GM12878 (cell line): ENCODE measurements at regions not wholly inside any gene's neighbourhood (a gene's known extent, or its start where the extent isn't known, plus 50 kb on each side); places are given as distances from the start of the nearest gene placed in this dataset.

ENCODE experiments used
- ATAC-seq: fragments of 200-7000 bp; cut with Tn5 transposase; 3 replicates; pipeline ENCODE4 v1.9.1; 2020; ENCODE audit warnings: mild to moderate bottlenecking, moderate library complexity
- BruUV-seq: library from RNA; stranded (reverse); fragments of 400-500 nt; replicated peaks from 2 replicates; lab custom pipeline; 2021; lab: Mats Ljungman, UMichigan
- CTCF ChIA-PET: fragments of 300-600 bp; sonication (Branson Sonifier 250); formaldehyde crosslinking; extraction: SDS; loops from one replicate; lab custom pipeline; 2021; ENCODE audit warnings: inconsistent platforms; lab: Yijun Ruan, JAX
- POLR2A ChIA-PET: fragments of 350-600 bp; formaldehyde crosslinking; extraction: SDS; loops from one replicate; lab custom pipeline; 2021; ENCODE audit warnings: inconsistent platforms; lab: Charles Lee
- RAD21 ChIA-PET: fragments of 300-600 bp; sonication (Branson Sonifier 250); formaldehyde crosslinking; loops from one replicate; lab custom pipeline; 2023; ENCODE audit warnings: antibody characterized with exemption; ENCODE audit not compliant: unreplicated experiment; lab: Charles Lee
- SMC1A ChIA-PET: fragments of 300-600 bp; sonication (Branson Sonifier 250); formaldehyde crosslinking; loops from one replicate; lab custom pipeline; 2023; ENCODE audit not compliant: unreplicated experiment, uncharacterized antibody; lab: Charles Lee
- DNase-seq: peaks from one replicate; pipeline ENCODE4 v3.0.0-alpha.2; 2011; ENCODE audit warnings: low read depth, low spot score
- FAIRE-seq: peaks from 3 replicates; lab custom pipeline; 2011; peaks lifted over from hg19 to GRCh38; lab: Jason Lieb, UNC
- H2AFZ ChIP-seq: 2 replicates; pipeline ENCODE4 v1.6.0; 2011; ENCODE audit warnings: low read depth, low read length, control low read depth; ENCODE audit not compliant: control insufficient read depth
- H3K27ac ChIP-seq: 2 replicates; pipeline ENCODE4 v1.5.1; 2011; ENCODE audit warnings: control low read depth; ENCODE audit not compliant: control insufficient read depth, insufficient read depth
- H3K27me3 ChIP-seq, 2 experiments: replicated peaks in 1 of 2; 2 replicates each; pipeline versions ENCODE4 v1.6.0 to v1.6.1; 2011; ENCODE audit warnings: low read length in 1 of 2; ENCODE audit not compliant: control insufficient read depth in 2 of 2, insufficient read depth in 2 of 2
- H3K36me3 ChIP-seq, 2 experiments: 2 replicates each; pipeline ENCODE4 v1.5.1; 2011; ENCODE audit warnings: low read length in 1 of 2; ENCODE audit not compliant: control insufficient read depth in 2 of 2, insufficient read depth in 2 of 2
- H3K4me1 ChIP-seq: 2 replicates; pipeline ENCODE4 v1.6.1; 2011; ENCODE audit warnings: mild to moderate bottlenecking, low read length, moderate library complexity, mixed read lengths; ENCODE audit not compliant: control insufficient read depth, insufficient read depth
- H3K4me2 ChIP-seq: 2 replicates; pipeline ENCODE4 v1.6.0; 2011; ENCODE audit warnings: control low read depth; ENCODE audit not compliant: control insufficient read depth, insufficient read depth
- H3K4me3 ChIP-seq: fragments of 200-600 bp; sonication (generic); 2 replicates; pipeline ENCODE4 v1.5.1; 2016
- H3K79me2 ChIP-seq: 2 replicates; pipeline ENCODE4 v1.6.0; 2011; ENCODE audit warnings: low read length; ENCODE audit not compliant: control insufficient read depth, insufficient read depth
- H3K9ac ChIP-seq: 2 replicates; pipeline ENCODE4 v1.8.0; 2011; ENCODE audit warnings: low read length, control low read depth, mixed read lengths; ENCODE audit not compliant: control insufficient read depth, insufficient read depth
- H3K9me3 ChIP-seq: replicated peaks from 3 replicates; pipeline ENCODE4 v1.5.1; 2011; ENCODE audit warnings: mild to moderate bottlenecking, low read length; ENCODE audit not compliant: control insufficient read depth, insufficient read depth
- H4K20me1 ChIP-seq: 2 replicates; pipeline ENCODE4 v1.6.0; 2011; ENCODE audit not compliant: control insufficient read depth, insufficient read depth
- CREB1 ChIP-seq: IDR thresholded peaks from 2 replicates; pipeline ENCODE4 v1.6.1; 2012; ENCODE audit warnings: low read depth, mild to moderate bottlenecking, inconsistent platforms
- NR2C2 ChIP-seq: IDR thresholded peaks from 2 replicates; pipeline ENCODE4 v1.6.1; 2011; ENCODE audit warnings: borderline replicate concordance, low read depth; ENCODE audit not compliant: control insufficient read depth, insufficient read length
- POU2F2 ChIP-seq: IDR thresholded peaks from 3 replicates; pipeline ENCODE4 v1.6.1; 2011; ENCODE audit warnings: low read depth, mild to moderate bottlenecking, low read length, borderline replicate concordance
- RUNX3 ChIP-seq: IDR thresholded peaks from 2 replicates; pipeline ENCODE4 v1.6.1; 2012; ENCODE audit warnings: low read length, inconsistent platforms
- ZNF24 ChIP-seq: fragments of 450-650 bp; IDR thresholded peaks from 2 replicates; pipeline ENCODE4 v1.6.1; 2017; ENCODE audit warnings: antibody characterized with exemption, mild to moderate bottlenecking
- WGBS: methylation state at CpG from one replicate; pipeline ENCODE4 v1.1.6; 2016; ENCODE audit warnings: low lambda C conversion rate; ENCODE audit not compliant: insufficient replicate concordance, insufficient coverage; ENCODE audit errors: missing lambda C conversion rate; 5-methylcytosine and 5-hydroxymethylcytosine counted together
- in situ Hi-C: fragments of 300-500 bp; cut with MboI; formaldehyde crosslinking; loops from 9 replicates; pipeline ENCODE4 v1.14.3; 2018; ENCODE audit warnings: mixed read lengths
- intact Hi-C: fragments of 100-400 bp; cut with micrococcal nuclease; formaldehyde crosslinking; loops from one replicate; pipeline ENCODE4 v1.14.2; 2022; ENCODE audit not compliant: unreplicated experiment

- no peak for ATAC-seq
- TF ChIP-seq NR2C2 (no peak), ZNF24 (no peak)
- Histone ChIP-seq H3K79me2 (no peaks in the 10 kb centered on the region), H3K9me3 (no peaks in the 10 kb centered on the region), H3K27ac (no peak overlapping the region), H3K4me2 (no peak overlapping the region), H3K4me1 (no peaks in the 10 kb centered on the region), H4K20me1 (no peaks in the 10 kb centered on the region; the same call in 1 of the 2 replicates), H3K9ac (no peak overlapping the region), H3K4me3 (no peak overlapping the region), H3K36me3 (no peaks in the 10 kb centered on the region), H2AFZ (no peak overlapping the region), H3K27me3 (no peaks in the 10 kb centered on the region; a peak in 1 of 4 replicates)
- in situ Hi-C loops (no loop called here), intact Hi-C loops (no loop called here)
- RAD21 ChIA-PET: no interaction called here
- no peak for FAIRE-seq
- POLR2A ChIA-PET: no interaction called here
- BruUV-seq: no TSS peak
- SMC1A ChIA-PET: no interaction called here
- CTCF ChIA-PET: no interaction called here
- 1% methylated on average over 5 of the region's 6 CpGs for WGBS
- no peak for DNase-seq
Measured at GRCh38 chr9:135240222-135240621, 152.8 kb downstream of the OLFM1 start.

GRCh38 chr9:135240871-135241311 is 153.4 kb downstream of the OLFM1 start:
- in situ Hi-C loops: no loop called here
- no peak overlapping the region for H2AFZ ChIP-seq
- no peaks in the 10 kb centered on the region for H3K36me3 ChIP-seq
- no peak for DNase-seq
- no peak for TF ChIP-seq RUNX3
- TF ChIP-seq POU2F2: no peak
- TF ChIP-seq CREB1: no peak
- TF ChIP-seq, all 136 proteins: peak for 0
- WGBS: 68% methylated on average over 11 of the region's 11 CpGs
- Histone ChIP-seq H4K20me1 (no peaks in the 10 kb centered on the region; the same call in 1 of the 2 replicates), H3K79me2 (no peaks in the 10 kb centered on the region), H3K27me3 (no peaks in the 10 kb centered on the region; a peak in 1 of 4 replicates), H3K27ac (no peak overlapping the region), H3K4me2 (no peak overlapping the region), H3K9ac (no peak overlapping the region), H3K4me1 (no peaks in the 10 kb centered on the region), H3K4me3 (no peak overlapping the region), H3K9me3 (no peaks in the 10 kb centered on the region)
- FAIRE-seq (no peak), ATAC-seq (no peak)
- POLR2A ChIA-PET: no interaction called here
- CTCF ChIA-PET: no interaction called here
- BruUV-seq: no TSS peak
- SMC1A ChIA-PET: no interaction called here
- intact Hi-C loops: no loop called here
- RAD21 ChIA-PET: no interaction called here
